NCI-H345 (cell line): ENCODE measurements at regions not wholly inside any gene's neighbourhood (a gene's known extent, or its start where the extent isn't known, plus 50 kb on each side); places are given as distances from the start of the nearest gene placed in this dataset.
"Not testable (repeated sequence)": the region's sequence is repeated elsewhere in the genome, so short reads cannot be mapped to it uniquely, and the experiment has no call there.

Source experiments
- DNase-seq: peaks from one replicate; lab custom pipeline; 2025; lab: John Stamatoyannopoulos, UW

GRCh38 chr2:210730672-210731071 lies 174.3 kb downstream of the CPS1 start:
- DNase-seq = no peak

GRCh38 chr2:210746826-210747225 lies 190.4 kb downstream of the CPS1 start:
- not testable (repeated sequence) for DNase-seq

- no peak for DNase-seq
These were observed 196.1 kb downstream of the CPS1 start for GRCh38 chr2:210752532-210752931.

- DNase-seq = no peak
These were observed 197.0 kb downstream of the CPS1 start for GRCh38 chr2:210753386-210753785.

- no peak for DNase-seq
These were observed 200.5 kb downstream of the CPS1 start for GRCh38 chr2:210756855-210757254.

GRCh38 chr2:210762604-210763588 lies 206.5 kb downstream of the CPS1 start:
- no peak for DNase-seq

GRCh38 chr2:210768329-210768910 lies 212.0 kb downstream of the CPS1 start:
- DNase-seq = no peak

- DNase-seq = no peak
These were observed 220.4 kb downstream of the CPS1 start for GRCh38 chr2:210776756-210777155.

- no peak for DNase-seq
These were observed 225.8 kb downstream of the CPS1 start for GRCh38 chr2:210782222-210782621.

- not testable (repeated sequence) for DNase-seq
These were observed 231.4 kb downstream of the CPS1 start for GRCh38 chr2:210787831-210788230.

GRCh38 chr2:210792000-210792399 lies 235.6 kb downstream of the CPS1 start:
- DNase-seq = no peak

GRCh38 chr2:210795506-210795905 lies 239.1 kb downstream of the CPS1 start:
- no peak for DNase-seq

GRCh38 chr2:210798180-210798579 lies 241.8 kb downstream of the CPS1 start:
- no peak for DNase-seq

- no peak for DNase-seq
These were observed 258.0 kb downstream of the CPS1 start for GRCh38 chr2:210814251-210815025.

- DNase-seq = no peak
These were observed 260.4 kb downstream of the CPS1 start for GRCh38 chr2:210816769-210817168.

GRCh38 chr2:210818473-210818872 lies 262.1 kb downstream of the CPS1 start:
- DNase-seq = no peak

- no peak for DNase-seq
These were observed 277.0 kb downstream of the CPS1 start for GRCh38 chr2:210833403-210833802.

- DNase-seq = no peak
These were observed 282.6 kb downstream of the CPS1 start for GRCh38 chr2:210839034-210839433.

GRCh38 chr2:210839450-210839849 lies 283.1 kb downstream of the CPS1 start:
- DNase-seq = no peak

GRCh38 chr2:210842896-210843295 lies 286.5 kb downstream of the CPS1 start:
- no peak for DNase-seq

- DNase-seq = no peak
These were observed 287.6 kb downstream of the CPS1 start for GRCh38 chr2:210844016-210844415.

- no peak for DNase-seq
These were observed 302.9 kb downstream of the CPS1 start for GRCh38 chr2:210859314-210859713.

- no peak for DNase-seq
These were observed 303.9 kb downstream of the CPS1 start for GRCh38 chr2:210860276-210860675.
